Prostate gland (tissue), 2 donors: ENCODE measurements at regions not wholly inside any gene's neighbourhood (a gene's known extent, or its start where the extent isn't known, plus 50 kb on each side); places are given as distances from the start of the nearest gene placed in this dataset.

Experiments
- DNase-seq: peaks from one replicate; pipeline ENCODE4 v3.0.0-alpha.2; 2019; ENCODE audit warnings: low spot score
- H3K27ac ChIP-seq, 2 donors: fragments of 200-600 bp; sonication (generic); 2 replicates each; pipeline ENCODE4 v1.5.1; 2017 to 2019
- H3K27me3 ChIP-seq: fragments of 200-600 bp; sonication (generic); replicated peaks from 2 replicates; pipeline ENCODE4 v1.5.1; 2019; ENCODE audit not compliant: insufficient read depth
- H3K36me3 ChIP-seq, 2 donors: fragments of 200-600 bp; sonication (generic); 1 replicate in 1 of 2; 2 replicates in 1 of 2; pipeline versions ENCODE4 v1.5.1 to v1.8.1; 2017 to 2019
- H3K4me1 ChIP-seq: fragments of 200-600 bp; sonication (generic); replicated peaks from 2 replicates; pipeline ENCODE4 v1.5.1; 2019
- H3K4me3 ChIP-seq, 2 donors: fragments of 200-600 bp; sonication (generic); 2 replicates each; pipeline ENCODE4 v1.5.1; 2017 to 2019
- H3K9me3 ChIP-seq: fragments of 200-600 bp; sonication (generic); 2 replicates; pipeline ENCODE4 v1.5.1; 2017
- CTCF ChIP-seq, 4 experiments: fragments of 200-600 bp in 2 of 4; fragments of 450-650 bp in 2 of 4; sonication (generic) in 2 of 4; IDR thresholded peaks; 1 replicate in 3 of 4; 2 replicates in 1 of 4; pipeline ENCODE4 v1.5.1; 2016 to 2019; ENCODE audit warnings: antibody characterized with exemption in 4 of 4, mild to moderate bottlenecking in 2 of 4, moderate library complexity in 2 of 4
- POLR2A ChIP-seq: fragments of 450-650 bp; IDR thresholded peaks from one replicate; pipeline ENCODE4 v1.6.1; 2016; ENCODE audit warnings: antibody characterized with exemption, mild to moderate bottlenecking
- POLR2AphosphoS5 ChIP-seq: sonication (generic); formaldehyde crosslinking; IDR thresholded peaks from one replicate; pipeline ENCODE4 v1.6.1; 2017; ENCODE audit warnings: antibody characterized with exemption
- WGBS: methylation state at CpG from one replicate; pipeline ENCODE4 v1.1.5; 2018; 5-methylcytosine and 5-hydroxymethylcytosine counted together
- intact Hi-C: fragments of 100-400 bp; cut with DNase I; formaldehyde crosslinking; loops from one replicate; pipeline ENCODE4 v1.14.2; 2022

DNA sequence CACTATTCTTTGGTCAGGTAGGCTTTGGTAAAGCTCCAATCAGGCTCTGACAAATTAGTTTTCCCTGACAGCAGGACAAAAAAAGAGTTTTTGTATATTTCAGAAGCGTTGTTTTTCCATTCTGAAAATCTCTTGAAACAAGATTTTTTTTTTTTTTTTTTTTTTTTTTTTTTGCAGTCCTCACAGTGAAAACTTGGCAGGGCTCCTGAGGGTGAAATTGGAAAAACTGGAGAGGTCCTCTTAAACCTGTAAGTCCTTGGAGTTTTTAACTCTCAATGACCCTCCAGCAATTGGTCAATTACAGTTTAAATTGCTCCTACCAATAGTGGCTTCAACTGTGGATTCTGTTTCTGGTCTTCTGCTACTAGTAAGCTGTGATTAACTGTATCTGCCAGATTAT lies 244.5 kb upstream of the PKDCC start:
- intact Hi-C loops: no loop called here

GRCh38 chr2:41806286-41806685 lies 241.5 kb upstream of the PKDCC start:
- Histone ChIP-seq H3K27ac (no peak overlapping the region), H3K9me3 (no peaks in the 10 kb centered on the region), H3K36me3 (no peaks in the 10 kb centered on the region), H3K4me3 (no peak overlapping the region), H3K4me1 (no peaks in the 10 kb centered on the region), H3K27me3 (no peaks in the 10 kb centered on the region)
- no peak for DNase-seq
- TF ChIP-seq POLR2AphosphoS5: no peak
- TF ChIP-seq POLR2A: no peak
- TF ChIP-seq CTCF (IDR thresholded peaks at IDR 0.05): no peak
- intact Hi-C loops: no loop called here
- WGBS: 97% methylated on average over 2 of the region's 2 CpGs

More for the DNA sequence above, 244.5 kb upstream of the PKDCC start:
- 80% methylated on average over 1 of the region's 1 CpG for WGBS
- no peaks in the 10 kb centered on the region for H3K27me3 ChIP-seq
- no peak for DNase-seq
- no peak overlapping the region for H3K27ac ChIP-seq
- no peak overlapping the region for H3K4me3 ChIP-seq
- no peak for TF ChIP-seq POLR2A
- TF ChIP-seq CTCF (IDR thresholded peaks at IDR 0.05): no peak
- no peak for TF ChIP-seq POLR2AphosphoS5
- H3K9me3 ChIP-seq: no peaks in the 10 kb centered on the region
- no peaks in the 10 kb centered on the region for H3K4me1 ChIP-seq
- no peaks in the 10 kb centered on the region for H3K36me3 ChIP-seq

GRCh38 chr2:41821167-41821566 lies 226.7 kb upstream of the PKDCC start:
- DNase-seq: no peak
- WGBS: 41% methylated on average over 2 of the region's 2 CpGs
- H3K4me1 ChIP-seq: no peaks in the 10 kb centered on the region
- H3K27ac ChIP-seq: no peak overlapping the region
- H3K9me3 ChIP-seq: no peaks in the 10 kb centered on the region
- intact Hi-C loops: no loop called here
- no peaks in the 10 kb centered on the region for H3K27me3 ChIP-seq
- TF ChIP-seq CTCF (IDR thresholded peaks at IDR 0.05) (no peak), POLR2AphosphoS5 (no peak), POLR2A (no peak)
- no peaks in the 10 kb centered on the region for H3K36me3 ChIP-seq
- H3K4me3 ChIP-seq: no peak overlapping the region

DNA sequence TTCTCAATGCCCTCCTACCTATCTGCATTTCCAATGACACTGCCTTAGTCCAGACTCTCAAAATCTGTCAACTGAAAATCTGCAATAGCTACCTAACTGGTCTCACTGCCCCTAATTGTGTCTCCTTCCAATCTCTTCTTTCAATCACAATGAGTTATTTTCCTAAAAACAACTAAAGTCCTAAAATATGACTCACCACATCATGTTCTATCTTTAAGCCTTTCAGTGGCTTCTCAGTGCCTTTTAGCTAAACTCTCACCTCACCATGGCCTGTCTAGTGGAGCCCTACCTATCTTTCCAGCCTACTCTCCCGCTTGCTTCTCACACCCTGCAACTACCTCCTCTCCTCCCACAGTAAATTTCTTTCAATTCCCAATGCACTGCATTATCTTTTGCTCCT lies 220.9 kb upstream of the PKDCC start:
- intact Hi-C loops: no loop called here

More for the DNA sequence above, 220.9 kb upstream of the PKDCC start:
- H3K27me3 ChIP-seq: no peaks in the 10 kb centered on the region
- no peak overlapping the region for H3K27ac ChIP-seq
- no peaks in the 10 kb centered on the region for H3K9me3 ChIP-seq
- 88% methylated on average over 1 of the region's 1 CpG for WGBS
- H3K4me1 ChIP-seq: no peaks in the 10 kb centered on the region
- TF ChIP-seq CTCF (IDR thresholded peaks at IDR 0.05): no peak
- no peak for TF ChIP-seq POLR2A
- no peak for TF ChIP-seq POLR2AphosphoS5
- H3K36me3 ChIP-seq: no peaks in the 10 kb centered on the region
- DNase-seq: no peak
- no peak overlapping the region for H3K4me3 ChIP-seq
